ENCODE measurements at regions not wholly inside any gene's neighbourhood (a gene's known extent, or its start where the extent isn't known, plus 50 kb on each side); places are given as distances from the start of the nearest gene placed in this dataset.

GRCh38 chr17:77686903-77687302, 271.6 kb upstream of the TNRC6C start:
- no peaks in the 10 kb centered on the region for H3K9me3 ChIP-seq (ENCODE audit: insufficient read depth, low read length)
- no peaks in the 10 kb centered on the region for H3F3A ChIP-seq (ENCODE audit: insufficient read depth)
- H3K36me3 ChIP-seq (ENCODE audit: low read length): no peaks in the 10 kb centered on the region
- TF ChIP-seq EZH2phosphoT487 (conservative IDR thresholded peaks at IDR 0.05; ENCODE audit: low read length) (no peak), CTCF (IDR thresholded peaks at IDR 0.05; ENCODE audit: insufficient read depth, low read length, poor library complexity, severe bottlenecking) (no peak)
- H3K27me3 ChIP-seq (ENCODE audit: low read length): no peaks in the 10 kb centered on the region
- no peak overlapping the region for H3K27ac ChIP-seq (ENCODE audit: low read depth, low read length)
- H3K9ac ChIP-seq (ENCODE audit: low read length): no peak overlapping the region
- H2AFZ ChIP-seq (ENCODE audit: low read depth, low read length, severe bottlenecking): no peak overlapping the region
- no peaks in the 10 kb centered on the region for H3K79me2 ChIP-seq (ENCODE audit: insufficient read depth, low read length)
- no peak overlapping the region for H3K4me2 ChIP-seq (ENCODE audit: low read depth, low read length, poor library complexity, severe bottlenecking)
- H3K4me3 ChIP-seq (ENCODE audit: insufficient read depth, low read length, poor library complexity, severe bottlenecking): no peak overlapping the region
- H3K9me2 ChIP-seq (replicated peaks; ENCODE audit: insufficient read depth, low read length): no peaks in the 10 kb centered on the region
- H4K20me1 ChIP-seq (ENCODE audit: low read depth, low read length): no peaks in the 10 kb centered on the region

- Histone ChIP-seq H3F3A (ENCODE audit: insufficient read depth) (no peaks in the 10 kb centered on the region), H3K79me2 (ENCODE audit: insufficient read depth, low read length) (no peaks in the 10 kb centered on the region), H2AFZ (ENCODE audit: low read depth, low read length, severe bottlenecking) (no peak overlapping the region), H3K27me3 (ENCODE audit: low read length) (no peaks in the 10 kb centered on the region), H3K4me3 (ENCODE audit: insufficient read depth, low read length, poor library complexity, severe bottlenecking) (no peak overlapping the region), H3K9me2 (replicated peaks; ENCODE audit: insufficient read depth, low read length) (no peaks in the 10 kb centered on the region), H3K4me2 (ENCODE audit: low read depth, low read length, poor library complexity, severe bottlenecking) (no peak overlapping the region), H4K20me1 (ENCODE audit: low read depth, low read length) (no peaks in the 10 kb centered on the region), H3K27ac (ENCODE audit: low read depth, low read length) (no peak overlapping the region), H3K9me3 (ENCODE audit: insufficient read depth, low read length) (no peaks in the 10 kb centered on the region), H3K36me3 (ENCODE audit: low read length) (no peaks in the 10 kb centered on the region), H3K9ac (ENCODE audit: low read length) (no peak overlapping the region)
- TF ChIP-seq CTCF (IDR thresholded peaks at IDR 0.05; ENCODE audit: insufficient read depth, low read length, poor library complexity, severe bottlenecking): no peak
- no peak for TF ChIP-seq EZH2phosphoT487 (conservative IDR thresholded peaks at IDR 0.05; ENCODE audit: low read length)
Observed at GRCh38 chr17:77687417-77687816, 271.1 kb upstream of the TNRC6C start.

DNA sequence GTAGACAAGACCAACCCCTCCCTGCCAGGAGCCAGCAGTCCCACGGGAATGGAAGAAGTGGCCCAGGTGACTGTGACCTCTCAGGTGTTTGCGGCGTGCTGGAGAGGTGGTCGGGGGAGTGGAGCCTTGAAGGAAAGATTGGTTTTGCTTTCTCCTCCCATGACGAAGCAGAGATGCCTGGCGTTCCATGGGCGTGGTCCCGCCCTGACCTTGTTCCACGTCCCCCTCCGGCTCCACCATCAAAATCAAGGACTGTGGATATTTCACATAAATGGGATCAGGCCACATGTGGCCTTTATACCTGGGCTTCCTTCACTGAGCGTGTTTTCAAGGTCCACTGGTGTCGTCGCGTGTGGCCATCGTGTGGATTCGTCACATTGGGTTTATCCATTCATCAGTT, 270.6 kb upstream of the TNRC6C start:
- H3K4me3 ChIP-seq (ENCODE audit: insufficient read depth, low read length, poor library complexity, severe bottlenecking): no peak overlapping the region
- no peaks in the 10 kb centered on the region for H3F3A ChIP-seq (ENCODE audit: insufficient read depth)
- H3K27me3 ChIP-seq (ENCODE audit: low read length): no peaks in the 10 kb centered on the region
- H3K27ac ChIP-seq (ENCODE audit: low read depth, low read length): no peak overlapping the region
- no peaks in the 10 kb centered on the region for H3K36me3 ChIP-seq (ENCODE audit: low read length)
- no peak overlapping the region for H3K4me2 ChIP-seq (ENCODE audit: low read depth, low read length, poor library complexity, severe bottlenecking)
- no peaks in the 10 kb centered on the region for H3K9me3 ChIP-seq (ENCODE audit: insufficient read depth, low read length)
- no peak overlapping the region for H3K9ac ChIP-seq (ENCODE audit: low read length)
- TF ChIP-seq EZH2phosphoT487 (conservative IDR thresholded peaks at IDR 0.05; ENCODE audit: low read length) (no peak), CTCF (IDR thresholded peaks at IDR 0.05; ENCODE audit: insufficient read depth, low read length, poor library complexity, severe bottlenecking) (no peak)
- no peaks in the 10 kb centered on the region for H3K79me2 ChIP-seq (ENCODE audit: insufficient read depth, low read length)
- H4K20me1 ChIP-seq (ENCODE audit: low read depth, low read length): no peaks in the 10 kb centered on the region
- no peaks in the 10 kb centered on the region for H3K9me2 ChIP-seq (replicated peaks; ENCODE audit: insufficient read depth, low read length)
- H2AFZ ChIP-seq (ENCODE audit: low read depth, low read length, severe bottlenecking): no peak overlapping the region

DNA sequence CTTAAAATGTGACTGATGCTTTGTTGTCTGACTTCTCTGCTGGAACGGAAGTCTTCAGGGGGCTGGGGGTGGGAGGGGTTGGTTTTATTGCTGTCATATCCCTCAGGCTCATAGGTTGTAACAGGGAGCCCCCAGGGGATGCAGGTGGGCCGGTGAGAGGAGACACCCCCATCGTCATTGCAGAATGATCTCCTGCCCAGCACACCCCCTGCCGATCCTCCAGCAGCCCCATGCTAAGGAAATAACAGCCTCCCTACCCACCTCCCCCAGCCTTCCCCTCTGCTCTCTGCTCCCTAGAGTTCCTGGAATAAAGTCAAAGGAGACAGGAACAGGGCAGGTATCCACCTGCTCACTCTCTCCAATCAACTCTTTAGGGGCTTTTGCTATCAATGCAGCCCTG, 270.1 kb upstream of the TNRC6C start:
- H3K4me2 ChIP-seq (ENCODE audit: low read depth, low read length, poor library complexity, severe bottlenecking): no peak overlapping the region
- no peaks in the 10 kb centered on the region for H3K36me3 ChIP-seq (ENCODE audit: low read length)
- H4K20me1 ChIP-seq (ENCODE audit: low read depth, low read length): no peaks in the 10 kb centered on the region
- no peaks in the 10 kb centered on the region for H3K9me2 ChIP-seq (replicated peaks; ENCODE audit: insufficient read depth, low read length)
- no peaks in the 10 kb centered on the region for H3K9me3 ChIP-seq (ENCODE audit: insufficient read depth, low read length)
- H3K27ac ChIP-seq (ENCODE audit: low read depth, low read length): no peak overlapping the region
- no peak overlapping the region for H2AFZ ChIP-seq (ENCODE audit: low read depth, low read length, severe bottlenecking)
- H3F3A ChIP-seq (ENCODE audit: insufficient read depth): no peaks in the 10 kb centered on the region
- H3K79me2 ChIP-seq (ENCODE audit: insufficient read depth, low read length): no peaks in the 10 kb centered on the region
- no peaks in the 10 kb centered on the region for H3K27me3 ChIP-seq (ENCODE audit: low read length)
- TF ChIP-seq EZH2phosphoT487 (conservative IDR thresholded peaks at IDR 0.05; ENCODE audit: low read length) (no peak), CTCF (IDR thresholded peaks at IDR 0.05; ENCODE audit: insufficient read depth, low read length, poor library complexity, severe bottlenecking) (no peak)
- no peak overlapping the region for H3K4me3 ChIP-seq (ENCODE audit: insufficient read depth, low read length, poor library complexity, severe bottlenecking)
- H3K9ac ChIP-seq (ENCODE audit: low read length): no peak overlapping the region
